ENCODE measurements at regions not wholly inside any gene's neighbourhood (a gene's known extent, or its start where the extent isn't known, plus 50 kb on each side); places are given as distances from the start of the nearest gene placed in this dataset.
"Not testable (repeated sequence)": the region's sequence is repeated elsewhere in the genome, so short reads cannot be mapped to it uniquely, and the experiment has no call there.

- not testable (repeated sequence) for H3K27ac Mint-ChIP-seq; H3K9me3 Mint-ChIP-seq; ATAC-seq (ENCODE audit: low read depth); H3K4me1 Mint-ChIP-seq; H3K4me3 Mint-ChIP-seq; DNase-seq (ENCODE audit: low spot score in 2 of 2)
- peaks cover 11% of the 10 kb centered on the region for H3K27me3 Mint-ChIP-seq
- peaks cover 11% of the 10 kb centered on the region for H3K36me3 Mint-ChIP-seq
These were observed 211.0 kb downstream of the ATP6V0E2 start for GRCh38 chr7:150084724-150085123.

DNA sequence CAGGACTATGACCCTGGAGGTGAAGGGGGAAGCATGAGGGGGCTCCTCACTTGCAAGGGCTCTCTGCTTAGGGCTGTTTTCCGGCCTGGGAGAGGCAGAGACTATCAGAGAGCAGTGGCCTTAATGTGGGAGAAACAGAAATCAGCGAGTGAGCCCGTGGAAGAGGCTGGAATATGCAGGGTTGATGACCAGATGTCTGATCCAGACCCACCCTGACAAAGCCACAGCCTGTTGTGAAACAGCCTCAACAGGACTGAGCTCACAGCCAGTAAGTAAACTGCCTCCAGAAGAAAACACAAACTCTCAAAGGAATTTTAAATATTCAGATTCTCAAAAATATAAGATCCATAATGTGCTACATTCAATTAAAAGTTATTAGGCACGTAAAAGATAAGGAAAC, 213.7 kb downstream of the ATP6V0E2 start:
- H3K9me3 Mint-ChIP-seq; H3K27me3 Mint-ChIP-seq; H3K4me3 Mint-ChIP-seq; H3K27ac Mint-ChIP-seq; ATAC-seq (ENCODE audit: low read depth); H3K4me1 Mint-ChIP-seq; DNase-seq (ENCODE audit: low spot score in 2 of 2): not testable (repeated sequence)
- peaks cover 10% of the 10 kb centered on the region for H3K36me3 Mint-ChIP-seq

GRCh38 chr7:150089139-150089538, 215.4 kb downstream of the ATP6V0E2 start:
- not testable (repeated sequence) for H3K27me3 Mint-ChIP-seq, H3K4me3 Mint-ChIP-seq

GRCh38 chr7:150090776-150091175, 217.0 kb downstream of the ATP6V0E2 start:
- not testable (repeated sequence) for H3K27ac Mint-ChIP-seq; H3K9me3 Mint-ChIP-seq; H3K4me1 Mint-ChIP-seq; H3K27me3 Mint-ChIP-seq; H3K4me3 Mint-ChIP-seq; H3K36me3 Mint-ChIP-seq; ATAC-seq (ENCODE audit: low read depth); DNase-seq (ENCODE audit: low spot score in 2 of 2)

More at GRCh38 chr7:150089139-150089538, 215.4 kb downstream of the ATP6V0E2 start:
- not testable (repeated sequence) for H3K27ac Mint-ChIP-seq; H3K9me3 Mint-ChIP-seq; H3K4me1 Mint-ChIP-seq; DNase-seq (ENCODE audit: low spot score in 2 of 2); ATAC-seq (ENCODE audit: low read depth)
- peaks cover 10% of the 10 kb centered on the region for H3K36me3 Mint-ChIP-seq

GRCh38 chr7:150093897-150094296, 220.1 kb downstream of the ATP6V0E2 start:
- not testable (repeated sequence) for ATAC-seq (ENCODE audit: low read depth); H3K9me3 Mint-ChIP-seq

GRCh38 chr7:150096213-150096994, 222.6 kb downstream of the ATP6V0E2 start:
- not testable (repeated sequence) for ATAC-seq (ENCODE audit: low read depth)

More at GRCh38 chr7:150093897-150094296, 220.1 kb downstream of the ATP6V0E2 start:
- not testable (repeated sequence) for H3K27ac Mint-ChIP-seq; H3K4me1 Mint-ChIP-seq; DNase-seq (ENCODE audit: low spot score in 2 of 2); H3K4me3 Mint-ChIP-seq; H3K36me3 Mint-ChIP-seq; H3K27me3 Mint-ChIP-seq

DNA sequence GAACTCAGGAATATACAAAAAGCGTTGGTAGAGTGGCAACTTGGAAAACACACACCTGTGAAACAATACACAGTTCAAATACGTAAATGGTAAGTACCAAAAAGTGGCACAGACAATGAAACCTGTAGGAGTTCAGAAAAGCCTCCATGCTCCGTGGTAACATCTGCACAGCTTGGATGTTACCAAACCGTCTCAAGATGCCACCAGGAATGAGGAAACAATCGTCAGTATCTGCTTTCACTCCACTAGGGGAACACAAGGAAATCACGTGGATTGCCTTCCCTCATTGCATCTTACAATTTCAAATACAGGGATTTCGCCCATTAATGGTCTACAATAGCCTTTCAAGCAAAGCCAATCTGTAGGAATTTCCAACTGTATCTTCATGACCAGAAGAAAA, 224.6 kb upstream of the LRRC61 start:
- not testable (repeated sequence) for H3K9me3 Mint-ChIP-seq; H3K36me3 Mint-ChIP-seq; H3K4me3 Mint-ChIP-seq; H3K27me3 Mint-ChIP-seq; H3K4me1 Mint-ChIP-seq; H3K27ac Mint-ChIP-seq; ATAC-seq (ENCODE audit: low read depth); DNase-seq (ENCODE audit: low spot score in 2 of 2)

More at GRCh38 chr7:150096213-150096994, 222.6 kb downstream of the ATP6V0E2 start:
- not testable (repeated sequence) for H3K36me3 Mint-ChIP-seq; DNase-seq (ENCODE audit: low spot score in 2 of 2); H3K4me1 Mint-ChIP-seq; H3K9me3 Mint-ChIP-seq; H3K27me3 Mint-ChIP-seq; H3K4me3 Mint-ChIP-seq; H3K27ac Mint-ChIP-seq

GRCh38 chr7:150101282-150101681, 221.9 kb upstream of the LRRC61 start:
- not testable (repeated sequence) for H3K36me3 Mint-ChIP-seq; H3K27ac Mint-ChIP-seq; H3K4me1 Mint-ChIP-seq; DNase-seq (ENCODE audit: low spot score in 2 of 2); H3K9me3 Mint-ChIP-seq; H3K27me3 Mint-ChIP-seq; H3K4me3 Mint-ChIP-seq; ATAC-seq (ENCODE audit: low read depth)

DNA sequence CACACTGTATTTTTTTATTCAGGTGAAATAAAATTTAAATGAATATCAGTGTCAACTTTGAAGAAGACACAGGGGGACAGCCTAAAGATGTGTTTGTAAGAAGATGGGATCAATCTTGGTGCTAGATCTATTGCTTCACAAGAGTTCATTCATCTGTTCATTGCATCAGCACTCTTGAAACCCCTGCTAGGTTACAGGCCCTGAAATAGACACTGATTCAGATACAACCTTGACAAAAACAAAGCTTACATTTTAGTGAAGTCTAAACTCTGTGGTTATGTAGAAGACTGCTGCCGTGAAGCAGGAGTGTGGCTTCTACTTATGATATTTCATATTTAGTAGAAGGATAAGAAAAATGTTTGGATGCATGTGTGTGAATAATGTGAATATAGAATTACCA, 215.9 kb upstream of the LRRC61 start:
- H3K9me3 Mint-ChIP-seq; H3K27ac Mint-ChIP-seq; DNase-seq (ENCODE audit: low spot score in 2 of 2); ATAC-seq (ENCODE audit: low read depth); H3K4me3 Mint-ChIP-seq; H3K27me3 Mint-ChIP-seq; H3K36me3 Mint-ChIP-seq; H3K4me1 Mint-ChIP-seq: not testable (repeated sequence)

GRCh38 chr7:150110375-150110820, 212.8 kb upstream of the LRRC61 start:
- peak; percentile 27 for ATAC-seq (ENCODE audit: low read depth)
- not testable (repeated sequence) for H3K36me3 Mint-ChIP-seq; DNase-seq (ENCODE audit: low spot score in 2 of 2); H3K27me3 Mint-ChIP-seq; H3K27ac Mint-ChIP-seq; H3K4me3 Mint-ChIP-seq; H3K4me1 Mint-ChIP-seq; H3K9me3 Mint-ChIP-seq

GRCh38 chr7:150110882-150111281, 212.3 kb upstream of the LRRC61 start:
- H3K36me3 Mint-ChIP-seq; H3K4me1 Mint-ChIP-seq; DNase-seq (ENCODE audit: low spot score in 2 of 2); H3K4me3 Mint-ChIP-seq; H3K27me3 Mint-ChIP-seq; H3K27ac Mint-ChIP-seq; H3K9me3 Mint-ChIP-seq; ATAC-seq (ENCODE audit: low read depth): not testable (repeated sequence)

- not testable (repeated sequence) for H3K4me1 Mint-ChIP-seq; H3K27ac Mint-ChIP-seq; H3K36me3 Mint-ChIP-seq; H3K4me3 Mint-ChIP-seq; DNase-seq (ENCODE audit: low spot score in 2 of 2); ATAC-seq (ENCODE audit: low read depth); H3K27me3 Mint-ChIP-seq; H3K9me3 Mint-ChIP-seq
These were observed 211.6 kb upstream of the LRRC61 start for GRCh38 chr7:150111373-150112139.

DNA sequence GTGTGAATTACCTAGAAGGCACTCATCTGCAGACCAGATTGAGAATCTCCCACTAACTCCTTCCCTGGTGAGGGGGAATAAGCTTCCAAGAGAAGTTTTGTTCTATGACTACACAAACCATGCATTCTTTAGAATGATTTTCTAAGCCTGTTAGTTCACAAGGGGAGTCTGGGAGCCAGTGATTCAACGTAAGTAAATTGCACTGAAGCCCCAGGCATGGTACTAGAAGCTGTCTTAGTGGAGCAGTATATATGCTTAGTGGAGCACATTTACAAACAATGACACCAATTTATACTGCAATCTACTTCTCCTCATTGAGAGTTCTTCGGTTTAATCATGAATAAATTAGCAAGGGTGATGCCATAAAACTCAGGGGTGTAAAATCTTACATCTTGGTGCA, 209.9 kb upstream of the LRRC61 start:
- H3K27ac Mint-ChIP-seq; H3K4me1 Mint-ChIP-seq; DNase-seq (ENCODE audit: low spot score in 2 of 2); H3K36me3 Mint-ChIP-seq; H3K9me3 Mint-ChIP-seq; H3K27me3 Mint-ChIP-seq; H3K4me3 Mint-ChIP-seq; ATAC-seq (ENCODE audit: low read depth): not testable (repeated sequence)

GRCh38 chr7:150114591-150114990, 208.6 kb upstream of the LRRC61 start:
- ATAC-seq (ENCODE audit: low read depth); DNase-seq (ENCODE audit: low spot score in 2 of 2): not testable (repeated sequence)

More at GRCh38 chr7:150114591-150114990, 208.6 kb upstream of the LRRC61 start:
- H3K9me3 Mint-ChIP-seq, H3K4me1 Mint-ChIP-seq, H3K4me3 Mint-ChIP-seq, H3K36me3 Mint-ChIP-seq, H3K27me3 Mint-ChIP-seq, H3K27ac Mint-ChIP-seq: not testable (repeated sequence)
